ENCODE measurements at regions not wholly inside any gene's neighbourhood (a gene's known extent, or its start where the extent isn't known, plus 50 kb on each side); places are given as distances from the start of the nearest gene placed in this dataset.

DNA sequence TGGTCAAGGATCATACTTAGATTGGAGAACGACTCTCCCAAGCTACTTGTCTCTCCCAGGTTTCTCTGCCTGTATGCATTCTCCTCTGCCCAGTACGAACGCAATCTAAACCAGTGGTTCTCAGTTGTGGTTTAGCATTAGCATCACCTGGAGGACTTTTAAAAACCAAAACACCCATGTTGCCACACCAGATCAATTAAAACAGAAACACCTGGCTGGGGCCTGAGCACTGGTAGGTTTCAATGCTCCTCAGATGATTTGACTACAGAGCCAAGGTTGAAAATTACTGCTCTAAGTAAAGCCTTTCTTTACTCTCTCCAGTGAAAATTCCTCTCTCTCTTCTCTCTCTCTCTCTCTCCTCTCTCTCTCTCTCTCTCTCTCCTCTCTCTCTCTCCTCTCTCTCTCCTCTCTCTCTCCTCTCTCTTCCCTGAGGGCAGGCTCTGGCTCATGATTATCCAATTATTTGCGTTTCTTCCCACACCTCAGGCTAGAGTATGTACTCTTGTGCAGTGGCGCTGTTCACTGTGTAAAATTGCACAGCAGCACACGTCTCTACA lies 153.7 kb upstream of the FGF13 start:
- TF ChIP-seq POLR2AphosphoS5 (IDR thresholded peaks at IDR 0.05; ENCODE audit: low read depth, low read length) (no peak), TAF1 (IDR thresholded peaks at IDR 0.05; ENCODE audit: borderline replicate concordance, low read depth, low read length) (no peak), POLR2A (IDR thresholded peaks at IDR 0.05; ENCODE audit: low read depth, low read length) (no peak)
